Spleen (tissue), 7 donors: ENCODE measurements at regions not wholly inside any gene's neighbourhood (a gene's known extent, or its start where the extent isn't known, plus 50 kb on each side); places are given as distances from the start of the nearest gene placed in this dataset.

Source experiments
- CTCF ChIP-seq, 11 experiments: fragments of 200-600 bp in 7 of 11; fragments of 450-650 bp in 4 of 11; sonication (generic) in 4 of 11; IDR thresholded peaks in 8 of 11; conservative IDR thresholded peaks in 3 of 11; 1 replicate in 7 of 11; 2 replicates in 4 of 11; pipeline versions ENCODE4 v1.4.0 to v1.8.0; 2016 to 2021; ENCODE audit warnings: antibody characterized with exemption in 11 of 11, inconsistent platforms in 4 of 11, mild to moderate bottlenecking in 1 of 11
- POLR2A ChIP-seq, 3 donors: fragments of 450-650 bp; IDR thresholded peaks; one replicate each; pipeline ENCODE4 v1.5.1; 2017; ENCODE audit warnings: antibody characterized with exemption in 3 of 3, mild to moderate bottlenecking in 1 of 3
- POLR2AphosphoS5 ChIP-seq, 3 donors: sonication (generic); formaldehyde crosslinking; IDR thresholded peaks; one replicate each; pipeline ENCODE4 v1.5.1; 2017; ENCODE audit warnings: antibody characterized with exemption in 3 of 3
- donor health status: DM: no; HTN: no; CAD: no; lungs with moderate emphysema.
- donor health status: DM: no; HTN: no; CAD: no.
- donor health status: DM: no; HTN: no; CAD: no.

GRCh38 chr2:59744436-59744835 lies 809.0 kb downstream of the BCL11A start:
- TF ChIP-seq POLR2AphosphoS5 (IDR thresholded peaks at IDR 0.05) (no peak), CTCF (IDR thresholded peaks at IDR 0.05 in 8 of 11, conservative IDR thresholded peaks at IDR 0.05 in 3 of 11) (no peak), POLR2A (IDR thresholded peaks at IDR 0.05) (no peak)
